GM18907 (cell line): ENCODE measurements at regions not wholly inside any gene's neighbourhood (a gene's known extent, or its start where the extent isn't known, plus 50 kb on each side); places are given as distances from the start of the nearest gene placed in this dataset.

Source experiments
- ATAC-seq: cut with Tn5 transposase; IDR thresholded peaks from one replicate; pipeline ENCODE4 v1.9.1; 2021; ENCODE audit warnings: mild to moderate bottlenecking, moderate library complexity; ENCODE audit not compliant: unreplicated experiment

GRCh38 chr14:100955201-100955600 lies 51.7 kb upstream of the RTL1 start:
- ATAC-seq = no peak

GRCh38 chr14:100962494-100962893 lies 59.0 kb upstream of the RTL1 start:
- ATAC-seq = no peak

- ATAC-seq = no peak
These were observed 61.8 kb upstream of the RTL1 start for GRCh38 chr14:100965296-100965695.

- no peak for ATAC-seq
These were observed 63.7 kb upstream of the RTL1 start for GRCh38 chr14:100967178-100967577.

GRCh38 chr14:100967930-100968329 lies 64.4 kb upstream of the RTL1 start:
- no peak for ATAC-seq

GRCh38 chr14:100972118-100972897 lies 68.8 kb upstream of the RTL1 start:
- no peak for ATAC-seq

GRCh38 chr14:100975671-100976070 lies 72.1 kb upstream of the RTL1 start:
- ATAC-seq = no peak

GRCh38 chr14:100979079-100979478 lies 75.6 kb upstream of the RTL1 start:
- ATAC-seq = no peak

GRCh38 chr14:100979780-100980179 lies 76.3 kb upstream of the RTL1 start:
- ATAC-seq = no peak

- no peak for ATAC-seq
These were observed 77.3 kb upstream of the RTL1 start for GRCh38 chr14:100980823-100981222.

GRCh38 chr14:100981809-100982208 lies 78.3 kb upstream of the RTL1 start:
- no peak for ATAC-seq

- no peak for ATAC-seq
These were observed 78.8 kb upstream of the RTL1 start for GRCh38 chr14:100982353-100982752.

- no peak for ATAC-seq
These were observed 79.2 kb upstream of the RTL1 start for GRCh38 chr14:100982762-100983161.

- no peak for ATAC-seq
These were observed 80.2 kb upstream of the RTL1 start for GRCh38 chr14:100983710-100984109.

- no peak for ATAC-seq
These were observed 84.5 kb upstream of the RTL1 start for GRCh38 chr14:100988011-100988410.

GRCh38 chr14:100988411-100988900 lies 84.9 kb upstream of the RTL1 start:
- peak; percentile 84 for ATAC-seq

GRCh38 chr14:100988956-100989355 lies 85.4 kb upstream of the RTL1 start:
- ATAC-seq = no peak

- ATAC-seq = no peak
These were observed 86.4 kb upstream of the RTL1 start for GRCh38 chr14:100989924-100990323.

GRCh38 chr14:100994082-100994481 lies 90.6 kb upstream of the RTL1 start:
- ATAC-seq = no peak

- no peak for ATAC-seq
These were observed 91.3 kb upstream of the RTL1 start for GRCh38 chr14:100994756-100995330.

- no peak for ATAC-seq
These were observed 97.3 kb upstream of the RTL1 start for GRCh38 chr14:101000711-101001250.
